Ovary (tissue), 7 donors: ENCODE measurements at regions not wholly inside any gene's neighbourhood (a gene's known extent, or its start where the extent isn't known, plus 50 kb on each side); places are given as distances from the start of the nearest gene placed in this dataset.

Experiments used
- DNase-seq, 5 donors: peaks; one replicate each; pipeline ENCODE4 v3.0.0-alpha.2; 2019 to 2020
- H3K27ac ChIP-seq, 2 donors: fragments of 200-600 bp; one replicate each; pipeline versions ENCODE4 v1.5.1 to v1.8.0; 2019 to 2022
- H3K27me3 ChIP-seq: fragments of 200-600 bp; one replicate; pipeline ENCODE4 v1.8.0; 2022
- H3K36me3 ChIP-seq: fragments of 200-600 bp; sonication (generic); one replicate; pipeline ENCODE4 v1.5.1; 2019
- H3K4me1 ChIP-seq: one replicate; pipeline ENCODE4 v1.8.1; 2013; ENCODE audit warnings: mild to moderate bottlenecking, moderate library complexity; ENCODE audit not compliant: insufficient read depth
- H3K4me3 ChIP-seq: fragments of 200-600 bp; sonication (generic); one replicate; pipeline ENCODE4 v1.5.1; 2017
- H3K9me3 ChIP-seq, 2 donors: fragments of 200-600 bp in 1 of 2; sonication (generic) in 1 of 2; one replicate each; pipeline versions ENCODE4 v1.5.1 to v1.8.1; 2013 to 2019; ENCODE audit warnings: mild to moderate bottlenecking in 1 of 2, moderate library complexity in 1 of 2
- CTCF ChIP-seq, 3 donors: fragments of 450-650 bp in 2 of 3; fragments of 200-600 bp in 1 of 3; IDR thresholded peaks; one replicate each; pipeline versions ENCODE4 v1.5.1 to v1.8.0; 2016 to 2022; ENCODE audit warnings: antibody characterized with exemption in 3 of 3, mild to moderate bottlenecking in 1 of 3
- EP300 ChIP-seq: sonication (generic); formaldehyde crosslinking; IDR thresholded peaks from one replicate; pipeline ENCODE4 v1.6.1; 2017; ENCODE audit warnings: antibody characterized with exemption
- POLR2A ChIP-seq: fragments of 450-650 bp; IDR thresholded peaks from one replicate; pipeline ENCODE4 v1.6.1; 2017; ENCODE audit warnings: antibody characterized with exemption, mild to moderate bottlenecking, moderate library complexity
- WGBS, 3 donors: extraction: QIAGEN DNeasy Blood & Tissue Kit in 1 of 3; methylation state at CpG; one replicate each; pipeline versions ENCODE4 v1.1.5 to v1.1.7; 2013 to 2017; 5-methylcytosine and 5-hydroxymethylcytosine counted together
- intact Hi-C, 4 donors: fragments of 100-400 bp; cut with DNase I; formaldehyde crosslinking; loops; one replicate each; pipeline versions ENCODE4 v1.11.0 to v1.15.1; 2022 to 2023
- donor health status: DM: no; HTN: no; CAD: no; lungs with moderate emphysema.
- donor health status: DM: no; HTN: no; CAD: no.
- donor health status: Bipolar disorder and iron deficiency.
- donor health status: DM: no; HTN: no; CAD: no.
- donor health status: DM: yes; HTN: yes; CAD: no.

- DNase-seq, result no peak
- Histone ChIP-seq H3K36me3 (no peaks in the 10 kb centered on the region), H3K27me3 (no peaks in the 10 kb centered on the region), H3K4me3 (no peak overlapping the region), H3K27ac (no peak overlapping the region), H3K4me1 (no peaks in the 10 kb centered on the region), H3K9me3 (no peaks in the 10 kb centered on the region)
- intact Hi-C loops, result no loop called here
- TF ChIP-seq POLR2A (no peak), CTCF (IDR thresholded peaks at IDR 0.05) (no peak), EP300 (no peak)
- WGBS, 3 donors, result 93 to 96% (median 93%) methylated on average over 2 of the region's 2 CpGs
Observed at GRCh38 chr4:72924814-72925213, 144.7 kb downstream of the COX18 start.

- no peak overlapping the region for H3K27ac ChIP-seq
- H3K36me3 ChIP-seq, result no peaks in the 10 kb centered on the region
- no peak for DNase-seq
- H3K27me3 ChIP-seq, result no peaks in the 10 kb centered on the region
- no peaks in the 10 kb centered on the region for H3K4me1 ChIP-seq
- intact Hi-C loops, result loop anchor here in 1 of 4 donors (10.0 kb wide), 1 partner anchor 215 kb away; no protein-coding TSS in a partner anchor
- WGBS, 3 donors, result 95 to 97% (median 96%) methylated on average over 1 of the region's 1 CpG
- H3K4me3 ChIP-seq, result no peak overlapping the region
- no peaks in the 10 kb centered on the region for H3K9me3 ChIP-seq
- no peak for TF ChIP-seq POLR2A
Observed at GRCh38 chr4:72919937-72920336, 149.6 kb downstream of the COX18 start.

GRCh38 chr4:72919464-72919863 is 150.1 kb downstream of the COX18 start:
- no peaks in the 10 kb centered on the region for H3K9me3 ChIP-seq
- H3K27ac ChIP-seq, result no peak overlapping the region
- DNase-seq, result no peak
- H3K27me3 ChIP-seq, result no peaks in the 10 kb centered on the region
- intact Hi-C loops, result loop anchor here in 1 of 4 donors (10.0 kb wide), 1 partner anchor 215 kb away; no protein-coding TSS in a partner anchor
- no peak overlapping the region for H3K4me3 ChIP-seq
- WGBS, 3 donors, result 84 to 87% (median 87%) methylated on average over 3 of the region's 3 CpGs
- no peak for TF ChIP-seq CTCF (IDR thresholded peaks at IDR 0.05)
- no peak for TF ChIP-seq EP300
- TF ChIP-seq POLR2A, result no peak
- no peaks in the 10 kb centered on the region for H3K4me1 ChIP-seq
- no peaks in the 10 kb centered on the region for H3K36me3 ChIP-seq

GRCh38 chr4:72918362-72918761 is 151.2 kb downstream of the COX18 start:
- no peaks in the 10 kb centered on the region for H3K27me3 ChIP-seq
- no peaks in the 10 kb centered on the region for H3K36me3 ChIP-seq
- no peaks in the 10 kb centered on the region for H3K9me3 ChIP-seq
- H3K27ac ChIP-seq, result no peak overlapping the region
- no peak for DNase-seq
- no peak overlapping the region for H3K4me3 ChIP-seq
- WGBS, 3 donors, result 91 to 97% (median 92%) methylated on average over 1 of the region's 1 CpG
- H3K4me1 ChIP-seq, result no peaks in the 10 kb centered on the region
- intact Hi-C loops, result loop anchor here in 1 of 4 donors (10.0 kb wide), 1 partner anchor 214 kb away; no protein-coding TSS in a partner anchor
- no peak for TF ChIP-seq EP300
- TF ChIP-seq POLR2A, result no peak
- no peak for TF ChIP-seq CTCF (IDR thresholded peaks at IDR 0.05)

- Histone ChIP-seq H3K27ac (no peak overlapping the region), H3K9me3 (no peaks in the 10 kb centered on the region), H3K4me1 (no peaks in the 10 kb centered on the region), H3K36me3 (no peaks in the 10 kb centered on the region), H3K27me3 (no peaks in the 10 kb centered on the region), H3K4me3 (no peak overlapping the region)
- TF ChIP-seq EP300 (no peak), CTCF (IDR thresholded peaks at IDR 0.05) (no peak), POLR2A (no peak)
- DNase-seq, result no peak
- 42 to 63% (median 45%) methylated on average over 5 of the region's 5 CpGs for WGBS, 3 donors
- intact Hi-C loops, result loop anchor here in 1 of 4 donors (10.0 kb wide), 1 partner anchor 207 kb away; no protein-coding TSS in a partner anchor
Observed at GRCh38 chr4:72911316-72911715, 158.2 kb downstream of the COX18 start.
